Peyer's patch (tissue), 4 donors: ENCODE measurements at regions not wholly inside any gene's neighbourhood (a gene's known extent, or its start where the extent isn't known, plus 50 kb on each side); places are given as distances from the start of the nearest gene placed in this dataset.

Source experiments
- POLR2A ChIP-seq, 2 donors: fragments of 450-650 bp; IDR thresholded peaks; one replicate each; pipeline ENCODE4 v1.5.1; 2017; ENCODE audit warnings: antibody characterized with exemption in 2 of 2, mild to moderate bottlenecking in 2 of 2, moderate library complexity in 2 of 2
- TF ChIP-seq, protein P1 (sequence below), 6 experiments: fragments of 450-650 bp in 4 of 6; fragments of 200-600 bp in 2 of 6; sonication (generic) in 1 of 6; IDR thresholded peaks; one replicate each; pipeline ENCODE4 v1.5.1; 2017 to 2019; ENCODE audit warnings: antibody characterized with exemption in 6 of 6, mild to moderate bottlenecking in 3 of 6, moderate library complexity in 1 of 6

- no peak for TF ChIP-seq POLR2A (IDR thresholded peaks at IDR 0.05)
- TF ChIP-seq, protein P1, sequence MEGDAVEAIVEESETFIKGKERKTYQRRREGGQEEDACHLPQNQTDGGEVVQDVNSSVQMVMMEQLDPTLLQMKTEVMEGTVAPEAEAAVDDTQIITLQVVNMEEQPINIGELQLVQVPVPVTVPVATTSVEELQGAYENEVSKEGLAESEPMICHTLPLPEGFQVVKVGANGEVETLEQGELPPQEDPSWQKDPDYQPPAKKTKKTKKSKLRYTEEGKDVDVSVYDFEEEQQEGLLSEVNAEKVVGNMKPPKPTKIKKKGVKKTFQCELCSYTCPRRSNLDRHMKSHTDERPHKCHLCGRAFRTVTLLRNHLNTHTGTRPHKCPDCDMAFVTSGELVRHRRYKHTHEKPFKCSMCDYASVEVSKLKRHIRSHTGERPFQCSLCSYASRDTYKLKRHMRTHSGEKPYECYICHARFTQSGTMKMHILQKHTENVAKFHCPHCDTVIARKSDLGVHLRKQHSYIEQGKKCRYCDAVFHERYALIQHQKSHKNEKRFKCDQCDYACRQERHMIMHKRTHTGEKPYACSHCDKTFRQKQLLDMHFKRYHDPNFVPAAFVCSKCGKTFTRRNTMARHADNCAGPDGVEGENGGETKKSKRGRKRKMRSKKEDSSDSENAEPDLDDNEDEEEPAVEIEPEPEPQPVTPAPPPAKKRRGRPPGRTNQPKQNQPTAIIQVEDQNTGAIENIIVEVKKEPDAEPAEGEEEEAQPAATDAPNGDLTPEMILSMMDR (IDR thresholded peaks at IDR 0.05), result no peak
Measured at GRCh38 chr2:224271617-224272236, 130.2 kb downstream of the FAM124B start.
